ENCODE measurements at regions not wholly inside any gene's neighbourhood (a gene's known extent, or its start where the extent isn't known, plus 50 kb on each side); places are given as distances from the start of the nearest gene placed in this dataset.

DNA sequence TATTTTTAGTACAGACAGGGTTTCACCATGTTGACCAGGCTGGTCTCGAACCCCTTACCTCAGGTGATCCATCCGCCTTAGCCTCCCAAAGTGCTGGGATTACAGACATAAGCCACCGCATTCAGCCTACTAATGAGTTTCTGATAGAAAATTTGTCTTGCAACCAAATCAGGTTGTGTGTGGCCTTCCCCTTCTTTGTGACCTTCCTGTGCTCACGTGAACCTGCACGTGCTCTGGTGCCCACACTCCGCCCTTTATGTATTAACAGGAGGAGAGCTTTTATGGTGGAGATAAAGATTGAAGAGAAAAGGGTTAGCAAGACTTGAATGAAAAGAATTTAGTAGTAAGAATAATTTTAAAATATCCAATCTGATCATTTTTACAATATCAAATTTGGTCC, 343.5 kb upstream of the TMEM132C start:
- TF ChIP-seq EZH2phosphoT487 (IDR thresholded peaks at IDR 0.05; ENCODE audit: insufficient read depth, low read depth) (no peak), EZH2 (IDR thresholded peaks at IDR 0.05; ENCODE audit: insufficient read depth, poor library complexity, severe bottlenecking) (no peak)

Measured in GM23248 (cell line).